ENCODE measurements at regions not wholly inside any gene's neighbourhood (a gene's known extent, or its start where the extent isn't known, plus 50 kb on each side); places are given as distances from the start of the nearest gene placed in this dataset.
A peak's percentile ranks its signal among the peaks of the same experiment; 100 is the strongest.

DNA sequence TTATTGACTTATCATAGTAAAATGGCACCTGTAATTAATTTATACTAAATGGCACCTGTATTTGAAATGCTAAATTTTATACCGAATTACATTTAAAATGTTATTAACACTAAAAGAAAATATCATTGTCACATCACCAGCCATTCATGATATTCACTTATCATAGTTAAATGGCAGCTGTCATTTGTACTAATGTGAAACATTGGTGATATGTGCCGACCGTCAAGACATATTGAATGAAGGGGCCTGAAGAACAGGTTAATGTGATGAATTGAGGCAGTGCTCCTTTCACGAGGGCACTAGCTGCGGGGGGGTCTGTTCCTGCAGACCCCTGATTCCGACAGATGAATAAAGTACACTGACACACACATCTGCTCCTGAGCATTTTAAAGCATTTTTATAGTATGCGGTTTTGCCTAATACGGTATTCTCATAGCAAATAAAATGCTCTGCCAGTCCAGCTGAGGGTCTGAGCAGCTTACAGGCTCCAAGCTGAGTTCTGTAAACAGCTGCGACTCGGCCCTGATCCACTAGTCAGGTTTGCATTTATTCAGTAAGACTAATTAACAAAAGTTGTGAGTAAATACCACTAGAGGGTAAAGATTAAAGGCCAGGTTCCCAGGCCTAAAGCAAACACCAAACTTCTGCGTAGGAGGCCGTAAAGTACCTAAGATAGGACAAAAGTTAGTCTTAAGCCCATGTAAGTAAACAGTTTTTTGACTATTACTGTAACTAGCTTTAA is 593.4 kb upstream of the NETO1 start:
- H3K4me1 ChIP-seq (ENCODE audit: control insufficient read depth, extremely low read depth, insufficient read depth, low read length) = no peaks in the 10 kb centered on the region
- no peaks in the 10 kb centered on the region for H3K27me3 ChIP-seq (ENCODE audit: control insufficient read depth, insufficient read depth, low read length)
- no peaks in the 10 kb centered on the region for H3K9me3 ChIP-seq (ENCODE audit: control insufficient read depth, insufficient read depth, low read depth, low read length)
- H3K4me2 ChIP-seq (ENCODE audit: extremely low read depth, insufficient read depth, low read length) = no peak overlapping the region
- no peak overlapping the region for H3K9ac ChIP-seq (ENCODE audit: insufficient read depth, low read length)
- no peak overlapping the region for H3K27ac ChIP-seq (ENCODE audit: insufficient read depth, low read length)
- TF ChIP-seq EZH2 (IDR thresholded peaks at IDR 0.05; ENCODE audit: low read length, missing control alignments) = no peak
- TF ChIP-seq, protein P1, sequence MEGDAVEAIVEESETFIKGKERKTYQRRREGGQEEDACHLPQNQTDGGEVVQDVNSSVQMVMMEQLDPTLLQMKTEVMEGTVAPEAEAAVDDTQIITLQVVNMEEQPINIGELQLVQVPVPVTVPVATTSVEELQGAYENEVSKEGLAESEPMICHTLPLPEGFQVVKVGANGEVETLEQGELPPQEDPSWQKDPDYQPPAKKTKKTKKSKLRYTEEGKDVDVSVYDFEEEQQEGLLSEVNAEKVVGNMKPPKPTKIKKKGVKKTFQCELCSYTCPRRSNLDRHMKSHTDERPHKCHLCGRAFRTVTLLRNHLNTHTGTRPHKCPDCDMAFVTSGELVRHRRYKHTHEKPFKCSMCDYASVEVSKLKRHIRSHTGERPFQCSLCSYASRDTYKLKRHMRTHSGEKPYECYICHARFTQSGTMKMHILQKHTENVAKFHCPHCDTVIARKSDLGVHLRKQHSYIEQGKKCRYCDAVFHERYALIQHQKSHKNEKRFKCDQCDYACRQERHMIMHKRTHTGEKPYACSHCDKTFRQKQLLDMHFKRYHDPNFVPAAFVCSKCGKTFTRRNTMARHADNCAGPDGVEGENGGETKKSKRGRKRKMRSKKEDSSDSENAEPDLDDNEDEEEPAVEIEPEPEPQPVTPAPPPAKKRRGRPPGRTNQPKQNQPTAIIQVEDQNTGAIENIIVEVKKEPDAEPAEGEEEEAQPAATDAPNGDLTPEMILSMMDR (conservative IDR thresholded peaks at IDR 0.05 in 1 of 2, IDR thresholded peaks at IDR 0.05 in 1 of 2; ENCODE audit: low read depth in 1 of 2, low read length in 2 of 2) = no peak
- H2AFZ ChIP-seq (ENCODE audit: low read length) = no peak overlapping the region
- no peak overlapping the region for H3K4me3 ChIP-seq (replicated peaks in 1 of 4; ENCODE audit: control extremely low read depth in 1 of 4, insufficient read depth in 1 of 4, low read depth in 3 of 4, low read length in 4 of 4)
- no peak for DNase-seq (ENCODE audit: low read depth in 2 of 2)
- no peaks in the 10 kb centered on the region for H3K79me2 ChIP-seq (ENCODE audit: control insufficient read depth, insufficient read depth, low read length)
- no peaks in the 10 kb centered on the region for H3K36me3 ChIP-seq (ENCODE audit: control insufficient read depth, insufficient read depth, low read length)
- no peaks in the 10 kb centered on the region for H4K20me1 ChIP-seq (ENCODE audit: control insufficient read depth, extremely low read depth, insufficient read depth, low read length)

DNA sequence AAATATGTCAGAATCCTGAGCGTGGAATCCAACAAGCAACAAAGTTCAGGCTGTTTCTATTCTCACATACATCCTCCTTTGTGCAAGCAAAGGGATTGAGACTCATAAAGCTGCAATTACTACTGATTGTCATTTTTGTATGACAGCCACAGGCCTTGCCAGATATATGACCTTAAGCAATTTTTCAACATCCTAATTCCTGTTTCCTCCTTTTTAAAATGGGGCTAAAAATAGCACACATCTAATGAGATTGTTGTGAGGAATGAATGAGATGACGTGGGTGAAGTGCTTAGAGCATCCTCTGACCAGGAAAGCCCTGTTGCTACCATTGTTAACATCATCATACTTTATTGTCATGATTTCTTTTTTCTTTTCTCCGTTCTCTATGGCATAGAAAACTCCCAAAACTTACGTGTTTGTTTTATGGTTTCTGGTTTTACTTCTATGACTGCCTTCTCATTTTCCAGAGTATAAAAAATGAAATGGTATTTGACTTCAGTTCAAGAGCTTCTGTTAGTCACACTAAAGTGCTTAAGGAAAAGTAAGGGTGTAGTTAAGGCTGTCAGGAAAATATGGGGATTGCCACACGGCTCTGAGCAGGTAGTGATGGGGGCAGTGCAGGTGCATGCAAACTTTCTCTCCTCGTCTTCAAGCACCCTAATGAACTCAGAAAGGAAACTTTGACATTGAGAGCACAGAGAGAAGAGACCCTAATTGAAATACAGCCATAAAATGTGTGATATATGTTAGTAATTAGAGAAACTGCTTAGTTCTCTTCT is 590.6 kb upstream of the NETO1 start:
- Histone ChIP-seq H3K9ac (ENCODE audit: insufficient read depth, low read length) (no peak overlapping the region), H3K27ac (ENCODE audit: insufficient read depth, low read length) (no peak overlapping the region), H3K36me3 (ENCODE audit: control insufficient read depth, insufficient read depth, low read length) (no peaks in the 10 kb centered on the region), H4K20me1 (ENCODE audit: control insufficient read depth, extremely low read depth, insufficient read depth, low read length) (no peaks in the 10 kb centered on the region), H3K9me3 (ENCODE audit: control insufficient read depth, insufficient read depth, low read depth, low read length) (no peaks in the 10 kb centered on the region), H2AFZ (ENCODE audit: low read length) (no peak overlapping the region), H3K4me1 (ENCODE audit: control insufficient read depth, extremely low read depth, insufficient read depth, low read length) (no peaks in the 10 kb centered on the region), H3K4me3 (replicated peaks in 1 of 4; ENCODE audit: control extremely low read depth in 1 of 4, insufficient read depth in 1 of 4, low read depth in 3 of 4, low read length in 4 of 4) (no peak overlapping the region), H3K4me2 (ENCODE audit: extremely low read depth, insufficient read depth, low read length) (no peak overlapping the region), H3K79me2 (ENCODE audit: control insufficient read depth, insufficient read depth, low read length) (no peaks in the 10 kb centered on the region), H3K27me3 (ENCODE audit: control insufficient read depth, insufficient read depth, low read length) (no peaks in the 10 kb centered on the region)
- peak in 1 of 2 donors; percentile 43 for DNase-seq (ENCODE audit: low read depth in 2 of 2)
- no peak for TF ChIP-seq EZH2 (IDR thresholded peaks at IDR 0.05; ENCODE audit: low read length, missing control alignments)

DNA sequence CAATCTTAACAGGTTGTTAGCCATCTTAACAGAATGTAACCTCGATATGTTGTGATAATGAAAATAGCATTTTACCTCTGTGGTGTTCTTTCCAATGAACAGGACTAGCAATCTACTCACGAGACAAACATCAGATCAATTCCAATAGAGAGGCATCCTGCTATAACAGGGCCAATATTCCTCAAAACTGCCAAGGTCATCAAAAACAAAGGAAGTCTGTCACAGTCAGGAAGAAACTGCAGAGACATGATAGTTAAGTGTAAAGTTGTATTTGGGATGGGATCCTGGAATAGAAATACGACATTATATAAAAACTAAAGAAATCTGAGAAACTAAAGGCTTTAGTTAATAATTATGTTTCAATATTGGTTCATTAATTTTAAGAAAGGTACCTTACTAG is 588.9 kb upstream of the NETO1 start:
- Histone ChIP-seq H3K27me3 (ENCODE audit: control insufficient read depth, insufficient read depth, low read length) (no peaks in the 10 kb centered on the region), H3K9ac (ENCODE audit: insufficient read depth, low read length) (no peak overlapping the region), H3K79me2 (ENCODE audit: control insufficient read depth, insufficient read depth, low read length) (no peaks in the 10 kb centered on the region), H3K36me3 (ENCODE audit: control insufficient read depth, insufficient read depth, low read length) (no peaks in the 10 kb centered on the region), H2AFZ (ENCODE audit: low read length) (no peak overlapping the region), H3K4me2 (ENCODE audit: extremely low read depth, insufficient read depth, low read length) (no peak overlapping the region), H3K4me1 (ENCODE audit: control insufficient read depth, extremely low read depth, insufficient read depth, low read length) (no peaks in the 10 kb centered on the region), H3K27ac (ENCODE audit: insufficient read depth, low read length) (no peak overlapping the region), H4K20me1 (ENCODE audit: control insufficient read depth, extremely low read depth, insufficient read depth, low read length) (no peaks in the 10 kb centered on the region), H3K9me3 (ENCODE audit: control insufficient read depth, insufficient read depth, low read depth, low read length) (no peaks in the 10 kb centered on the region), H3K4me3 (replicated peaks in 1 of 4; ENCODE audit: control extremely low read depth in 1 of 4, insufficient read depth in 1 of 4, low read depth in 3 of 4, low read length in 4 of 4) (no peak overlapping the region)
- DNase-seq (ENCODE audit: low read depth in 2 of 2) = no peak
- TF ChIP-seq EZH2 (IDR thresholded peaks at IDR 0.05; ENCODE audit: low read length, missing control alignments) = no peak
- TF ChIP-seq, protein P1 (conservative IDR thresholded peaks at IDR 0.05 in 1 of 2, IDR thresholded peaks at IDR 0.05 in 1 of 2; ENCODE audit: low read depth in 1 of 2, low read length in 2 of 2) = no peak

Measured in fibroblast of lung (primary cell).